ENCODE measurements at regions not wholly inside any gene's neighbourhood (a gene's known extent, or its start where the extent isn't known, plus 50 kb on each side); places are given as distances from the start of the nearest gene placed in this dataset.
A peak's percentile ranks its signal among the peaks of the same experiment; 100 is the strongest.

GRCh38 chr16:73326770-73327470 lies 279.0 kb upstream of the ZFHX3 start:
- DNase-seq: no peak

- DNase-seq: no peak
Observed at GRCh38 chr16:73326221-73326620, 278.3 kb upstream of the ZFHX3 start.

DNA sequence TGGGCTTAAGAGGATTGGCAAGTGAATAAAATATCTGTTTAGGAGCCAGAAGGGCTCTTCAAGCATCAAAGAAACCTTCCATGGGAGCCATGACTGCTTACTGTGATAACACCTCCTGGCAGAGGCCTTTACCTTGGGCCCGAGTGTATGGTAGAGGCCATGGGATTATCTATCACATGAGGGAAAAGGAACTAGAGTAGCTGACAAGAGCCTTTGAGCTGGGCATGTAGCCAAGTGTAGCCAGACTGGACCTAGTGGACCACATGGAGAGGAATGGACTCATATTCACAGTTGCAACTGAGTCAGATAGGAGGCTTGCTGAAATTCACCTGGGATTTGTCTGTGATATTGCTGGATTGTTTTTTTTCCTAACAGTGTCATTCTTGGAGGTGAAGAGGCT lies 276.0 kb upstream of the ZFHX3 start:
- DNase-seq: no peak

DNA sequence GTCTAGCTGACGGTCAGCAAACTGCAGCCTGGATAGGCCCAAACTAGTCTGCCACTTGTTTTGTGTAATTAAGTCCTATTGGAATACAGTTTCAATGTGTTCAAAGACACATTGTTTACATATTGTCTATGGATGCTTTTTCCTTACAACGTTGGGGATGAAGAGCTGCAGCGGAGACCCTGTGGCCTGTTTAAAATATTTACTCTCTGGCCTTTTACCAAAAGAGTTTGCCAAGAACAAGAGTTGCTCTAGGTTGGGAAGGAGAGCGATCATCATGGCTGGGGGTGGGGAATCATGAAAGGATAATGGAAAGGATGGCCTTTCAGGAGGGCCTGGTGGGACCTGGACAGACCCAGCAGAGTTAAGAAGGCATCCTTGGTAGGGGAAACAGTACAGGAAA lies 274.9 kb upstream of the ZFHX3 start:
- DNase-seq: no peak

DNA sequence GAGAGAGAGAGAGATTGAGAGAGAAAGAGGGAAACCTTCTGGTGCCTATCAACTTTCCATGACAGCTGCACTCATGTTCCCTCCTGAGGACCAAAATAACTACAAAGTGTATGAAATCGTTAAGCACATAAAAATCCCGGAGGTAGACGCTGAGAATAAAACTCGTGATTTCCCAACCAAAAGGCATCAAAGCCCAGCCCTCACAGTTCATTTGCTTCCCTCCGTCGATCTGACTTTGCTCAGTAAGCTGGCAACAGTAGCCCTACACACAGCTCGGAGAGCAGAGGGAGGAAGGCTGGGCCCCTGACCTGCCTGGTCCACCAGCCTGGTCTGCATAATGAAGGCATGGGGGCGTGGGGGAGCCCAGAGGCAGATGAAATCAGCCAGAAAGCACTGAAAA lies 273.9 kb upstream of the ZFHX3 start:
- no peak for DNase-seq

DNA sequence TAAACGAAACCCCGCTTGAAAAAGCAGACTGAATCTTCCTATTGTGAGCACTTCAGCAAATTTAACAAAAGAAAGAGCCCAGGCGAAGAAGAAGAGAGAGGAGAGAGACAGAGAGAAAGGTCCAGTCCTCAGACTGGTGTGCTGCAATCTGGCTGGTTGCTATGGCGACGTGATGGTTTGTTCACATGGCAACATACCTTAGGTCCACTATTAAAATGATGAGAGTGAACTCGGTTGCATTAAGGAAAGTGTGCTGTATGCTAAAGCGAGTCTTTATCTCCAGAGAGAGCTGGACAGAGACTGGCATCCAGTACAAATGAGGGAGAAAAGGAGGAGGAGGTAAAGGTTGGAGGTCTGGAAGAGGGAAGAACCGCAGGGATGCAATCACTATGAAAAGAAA lies 271.8 kb upstream of the ZFHX3 start:
- DNase-seq: peak; percentile 12

GRCh38 chr16:73319261-73319660 lies 271.3 kb upstream of the ZFHX3 start:
- DNase-seq: no peak

DNA sequence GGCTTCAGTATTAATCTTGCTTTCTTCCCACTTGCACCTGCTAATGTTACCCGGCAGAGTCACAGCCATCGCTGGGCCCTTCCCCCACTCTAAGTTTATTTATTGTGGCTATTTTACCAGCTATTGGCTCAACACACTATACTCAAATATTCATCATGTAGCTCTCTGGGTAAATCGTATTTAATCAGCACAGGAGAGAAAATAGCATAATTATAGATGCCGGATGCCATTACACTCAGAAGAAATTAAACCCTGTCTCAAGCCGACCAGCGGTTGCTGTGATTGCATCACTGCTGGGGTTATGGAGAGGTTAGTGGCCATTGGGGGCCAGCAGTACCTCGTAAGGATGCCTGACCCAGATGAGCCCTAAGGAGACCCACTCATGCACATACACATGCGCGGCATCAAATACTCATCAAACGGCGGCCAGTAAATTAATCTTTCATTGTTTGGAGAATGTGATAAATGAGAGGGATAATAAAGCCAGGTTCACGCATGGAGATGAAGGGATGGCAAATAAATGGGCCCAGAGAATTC lies 269.5 kb upstream of the ZFHX3 start:
- DNase-seq: no peak

DNA sequence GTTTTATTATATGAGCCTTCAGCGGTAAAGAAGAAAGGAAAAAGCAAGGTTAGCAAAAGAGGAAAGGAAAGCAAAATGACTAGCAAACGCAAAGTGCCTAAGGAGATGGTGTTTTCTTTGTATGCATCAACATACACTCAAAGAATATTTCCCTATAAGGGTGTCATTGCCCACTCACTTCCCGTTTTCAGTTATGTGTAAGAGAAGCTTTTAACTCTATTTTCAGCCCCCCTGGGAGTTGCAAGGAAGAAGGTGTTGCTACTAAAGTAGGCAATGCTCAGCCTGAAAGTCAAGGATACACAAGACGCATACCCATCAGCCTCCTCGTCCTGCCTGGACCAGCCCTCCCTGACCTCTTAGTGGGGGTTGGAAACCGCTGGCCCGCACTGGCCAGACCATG lies 267.7 kb upstream of the ZFHX3 start:
- DNase-seq: no peak

GRCh38 chr16:73313950-73314349 lies 266.0 kb upstream of the ZFHX3 start:
- no peak for DNase-seq

GRCh38 chr16:73311857-73312723 lies 264.2 kb upstream of the ZFHX3 start:
- no peak for DNase-seq

DNA sequence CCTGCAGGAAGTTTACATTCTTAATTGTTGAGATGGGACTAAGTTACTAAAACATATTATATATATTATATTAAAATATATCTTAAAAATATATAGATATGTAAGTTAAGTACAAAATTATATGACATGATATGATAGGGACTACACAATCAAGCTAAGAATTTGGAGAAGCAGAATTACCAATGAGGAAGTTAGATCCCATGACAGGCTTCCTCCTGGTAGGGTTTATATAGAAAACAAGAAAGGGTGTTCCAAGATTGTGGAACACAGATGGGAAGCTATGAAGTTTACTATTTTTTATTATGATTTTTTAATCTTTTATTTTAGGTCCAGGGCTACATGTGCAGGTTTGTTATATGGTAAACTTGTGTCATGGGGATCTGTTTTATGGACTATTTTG lies 260.8 kb upstream of the ZFHX3 start:
- no peak for DNase-seq

DNA sequence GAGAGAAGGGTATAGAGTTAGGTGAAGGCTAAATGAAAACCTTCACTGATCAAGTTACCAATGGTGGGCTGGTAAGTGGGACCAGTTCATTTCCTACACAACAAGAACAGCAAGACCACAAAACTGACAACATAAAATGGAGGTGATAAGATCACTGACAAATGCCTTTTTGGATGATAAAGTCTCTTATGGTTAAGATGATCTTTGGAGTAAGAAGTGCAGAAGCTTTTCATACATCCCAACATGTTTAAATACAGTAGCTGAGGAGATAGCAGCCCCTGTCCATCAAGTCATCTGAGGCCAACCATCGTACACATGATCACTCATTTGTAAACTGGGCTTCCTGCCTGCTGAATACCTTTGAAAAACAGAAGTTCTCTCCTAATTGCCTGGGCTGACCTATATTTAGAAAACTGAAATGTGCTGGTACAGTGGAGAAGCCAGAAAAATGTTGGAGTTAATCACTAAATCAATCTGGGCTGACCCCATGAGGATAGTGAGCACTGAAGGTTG lies 259.0 kb upstream of the ZFHX3 start:
- no peak for DNase-seq

DNA sequence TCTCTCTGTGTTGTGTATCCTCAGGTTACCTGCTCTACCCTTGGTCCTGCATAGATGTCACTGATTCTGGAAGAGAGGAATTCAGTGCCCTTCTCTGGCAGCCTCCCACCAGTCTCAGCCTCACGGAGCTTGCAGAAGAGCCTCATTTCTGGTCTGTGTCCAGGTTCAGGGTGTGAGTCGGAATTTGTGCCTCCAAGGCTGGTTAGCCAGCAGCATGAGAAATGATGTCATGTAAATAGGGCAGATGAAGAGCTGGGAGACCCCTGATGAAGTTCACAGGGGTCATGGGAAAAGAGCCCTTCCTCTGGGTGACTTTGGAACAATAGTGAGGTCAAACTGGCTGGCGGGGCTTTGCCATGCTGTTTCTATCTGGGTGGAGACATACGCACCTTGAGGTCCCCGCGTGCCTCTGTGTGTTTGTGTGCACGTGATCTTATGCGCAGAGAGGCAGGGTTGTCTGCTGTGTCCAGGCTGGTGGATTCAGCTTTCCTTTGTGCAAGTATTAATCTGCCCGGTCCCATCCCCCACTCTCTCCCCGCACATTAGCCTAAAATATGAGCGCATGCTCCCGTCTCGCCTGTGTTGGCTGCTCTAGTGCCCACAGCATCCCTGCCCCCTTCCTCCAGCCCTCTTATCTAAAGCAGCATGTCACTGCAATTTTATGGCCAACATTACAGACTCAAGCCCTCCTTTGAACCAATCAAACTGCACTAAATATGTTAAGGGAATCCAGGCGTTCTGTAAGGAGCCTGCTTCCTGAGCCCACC lies 256.3 kb upstream of the ZFHX3 start:
- DNase-seq: no peak

DNA sequence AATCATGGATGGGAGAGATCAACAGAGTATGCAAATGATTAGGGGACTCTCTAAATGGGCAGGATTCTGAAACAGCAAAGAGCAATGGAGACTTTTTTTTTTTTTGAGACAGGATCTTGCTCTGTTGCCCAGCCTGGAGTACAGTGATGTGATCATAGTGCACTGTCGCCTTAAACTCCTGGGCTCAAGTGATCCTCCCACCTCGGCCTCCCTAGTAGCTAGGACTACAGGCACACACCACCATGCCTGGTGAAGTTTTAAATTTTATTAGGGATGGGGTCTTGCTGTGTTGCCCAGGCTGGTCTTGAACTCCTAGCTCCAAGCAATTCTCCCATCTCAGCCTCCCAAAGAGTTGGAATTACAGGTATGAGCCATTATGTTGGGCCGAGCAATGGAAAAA lies 255.0 kb upstream of the ZFHX3 start:
- DNase-seq: no peak

DNA sequence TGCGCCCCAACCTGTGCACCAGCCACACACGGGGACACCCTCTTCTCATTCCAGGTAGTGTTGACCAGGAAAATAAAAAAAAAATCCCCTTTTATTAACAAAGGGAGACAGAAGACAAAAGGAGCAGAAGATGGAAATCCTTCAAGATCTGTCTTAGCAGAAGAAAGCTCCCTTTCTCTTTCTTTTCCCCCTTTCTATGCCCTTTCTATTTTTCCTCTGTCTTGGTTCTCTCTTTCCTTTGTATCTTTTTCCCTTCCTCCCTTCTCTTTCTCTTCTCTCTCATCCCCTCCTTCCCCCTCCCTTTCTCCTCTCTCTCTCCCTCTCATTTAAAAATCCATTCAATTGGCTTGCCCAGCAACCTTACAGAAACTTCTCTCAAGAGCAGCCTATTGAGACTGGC lies 254.1 kb upstream of the ZFHX3 start:
- no peak for DNase-seq

GRCh38 chr16:73299346-73299745 lies 251.4 kb upstream of the ZFHX3 start:
- DNase-seq: no peak

- DNase-seq: no peak
Observed at GRCh38 chr16:73298562-73298961, 250.6 kb upstream of the ZFHX3 start.

DNA sequence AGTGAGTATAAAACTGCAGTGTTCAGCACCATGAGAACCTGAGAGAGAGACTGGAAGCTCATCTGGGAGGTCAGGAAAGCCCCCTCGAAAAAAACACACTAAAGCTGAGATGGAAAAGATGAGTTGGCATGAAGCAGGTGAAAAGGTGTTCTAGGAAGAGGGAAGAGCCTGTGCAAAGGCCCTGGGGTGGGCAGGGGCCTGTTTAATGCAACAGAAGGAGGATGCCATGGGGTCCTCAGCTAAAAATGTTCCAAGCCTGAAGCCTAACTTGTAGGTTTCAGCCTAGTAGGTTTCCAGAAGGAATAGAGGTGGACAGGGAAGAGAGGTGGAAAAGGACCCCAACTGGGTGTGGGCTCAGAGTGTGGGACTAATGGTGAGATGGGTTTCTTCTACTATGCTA lies 242.3 kb upstream of the ZFHX3 start:
- no peak for DNase-seq

DNA sequence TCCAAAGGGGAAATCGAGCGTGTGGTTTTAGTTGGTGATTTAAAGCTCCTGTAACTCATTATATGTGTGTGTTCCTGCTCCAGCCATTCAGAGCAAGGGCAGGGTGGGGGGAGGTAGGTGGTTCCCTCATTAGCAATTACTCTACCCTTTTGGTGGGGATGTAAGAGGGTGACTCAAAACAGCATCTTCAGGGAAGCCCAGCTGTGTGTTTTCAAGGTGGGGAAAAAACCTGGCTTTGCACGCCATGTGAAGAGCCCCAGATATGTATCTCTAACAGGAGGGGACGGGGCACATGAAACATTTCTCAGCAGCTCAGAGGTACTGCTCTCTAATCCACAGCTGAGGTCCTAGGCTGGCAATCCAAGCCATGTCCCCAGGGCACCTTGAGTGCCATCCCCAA lies 241.3 kb upstream of the ZFHX3 start:
- DNase-seq: no peak

- no peak for DNase-seq
Observed at GRCh38 chr16:73288520-73288919, 240.6 kb upstream of the ZFHX3 start.

DNA sequence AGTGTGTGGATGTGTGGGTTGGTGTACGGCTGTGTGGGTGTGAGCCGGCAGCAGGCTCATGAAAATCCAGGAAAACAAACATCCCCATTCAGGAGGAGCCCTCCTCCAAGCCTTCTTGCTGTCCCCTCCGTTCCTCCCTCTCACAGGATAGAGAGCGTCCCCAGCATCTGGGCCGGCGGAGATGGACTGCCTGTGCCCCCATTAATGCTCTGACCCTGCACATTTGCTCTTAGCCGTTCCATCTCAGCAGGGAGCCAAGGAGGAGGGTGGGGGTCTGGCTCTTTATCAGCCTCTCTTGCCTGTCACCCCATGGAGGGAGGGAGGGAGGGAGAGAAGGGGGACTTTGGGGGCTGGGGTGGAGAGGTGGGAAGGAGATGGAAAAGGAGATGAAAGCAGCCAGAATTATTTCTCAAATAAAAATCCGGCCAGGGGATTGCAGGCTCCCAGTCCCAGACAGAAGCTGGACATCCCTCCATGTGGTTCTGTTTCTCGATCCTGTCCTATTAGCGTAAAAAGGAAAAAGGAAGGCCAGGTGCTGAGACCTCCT lies 240.0 kb upstream of the ZFHX3 start:
- DNase-seq: no peak

Measured in NCI-H1436 (cell line).